NCI-H1436 (cell line): ENCODE measurements at regions not wholly inside any gene's neighbourhood (a gene's known extent, or its start where the extent isn't known, plus 50 kb on each side); places are given as distances from the start of the nearest gene placed in this dataset.
"Not testable (repeated sequence)": the region's sequence is repeated elsewhere in the genome, so short reads cannot be mapped to it uniquely, and the experiment has no call there.

Source experiments
- DNase-seq: peaks from one replicate; lab custom pipeline; 2025; lab: John Stamatoyannopoulos, UW

DNA sequence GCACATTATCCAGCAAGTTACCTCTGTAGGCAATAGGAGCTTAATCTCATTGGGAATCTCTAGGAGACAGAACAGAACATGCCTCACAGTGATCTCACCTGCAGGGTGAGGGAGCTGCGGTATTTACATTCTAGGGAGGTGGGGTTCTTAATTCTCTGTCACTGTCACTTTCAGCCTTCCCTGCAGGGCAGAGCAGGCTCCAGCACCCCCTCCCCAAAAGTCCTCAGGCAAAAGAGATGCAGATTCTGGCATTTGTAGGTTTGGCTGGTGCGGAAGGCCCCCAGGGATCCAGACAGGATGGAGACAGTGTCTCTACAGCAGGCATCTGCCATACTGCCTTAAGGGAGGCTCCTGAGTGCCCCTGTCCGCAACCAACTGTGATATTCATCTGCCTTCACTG lies 166.4 kb upstream of the ATP6AP2 start:
- no peak for DNase-seq

GRCh38 chrX:40411340-40412111 lies 169.2 kb upstream of the ATP6AP2 start:
- no peak for DNase-seq

- no peak for DNase-seq
These were observed 169.9 kb upstream of the ATP6AP2 start for GRCh38 chrX:40410859-40411258.

GRCh38 chrX:40406330-40406859 lies 174.4 kb upstream of the ATP6AP2 start:
- no peak for DNase-seq

DNA sequence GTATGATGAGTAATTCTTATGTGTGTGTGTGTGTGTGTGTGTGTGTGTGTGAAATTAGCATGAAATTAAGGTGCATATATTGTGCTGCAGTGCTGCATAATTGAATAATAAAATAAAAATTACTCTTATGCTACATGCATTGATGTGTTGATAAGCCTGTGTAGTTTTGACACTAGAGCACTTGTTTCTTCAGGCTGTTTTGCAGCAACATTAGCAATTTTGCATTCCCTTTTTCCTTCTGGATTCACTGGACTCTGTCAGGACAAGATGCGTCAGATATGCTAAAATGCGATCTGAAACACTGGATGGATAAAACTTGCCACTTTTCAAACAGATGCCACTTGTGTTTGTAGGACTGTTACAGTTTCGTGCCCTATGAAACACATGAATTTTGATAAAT lies 175.4 kb upstream of the ATP6AP2 start:
- DNase-seq, result no peak

DNA sequence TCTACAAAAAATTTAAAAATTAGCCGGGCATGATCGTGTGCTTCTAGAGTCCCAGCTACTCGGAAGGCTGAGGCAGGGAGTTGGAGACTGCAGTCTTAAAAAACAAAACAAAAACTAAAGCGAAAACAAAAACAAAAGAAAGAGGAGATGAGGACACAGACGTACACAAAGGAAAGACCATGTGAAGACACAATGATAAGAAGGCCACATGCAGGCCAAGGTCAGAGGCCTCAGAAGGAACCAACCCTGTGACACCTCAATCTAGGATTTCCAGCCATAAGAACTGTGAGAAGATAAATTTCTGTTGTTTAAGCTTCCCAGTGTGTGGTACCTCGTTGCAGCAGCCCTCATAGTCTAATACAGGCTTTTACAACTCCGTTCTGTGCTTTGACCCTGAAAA lies 177.0 kb upstream of the ATP6AP2 start:
- no peak for DNase-seq

DNA sequence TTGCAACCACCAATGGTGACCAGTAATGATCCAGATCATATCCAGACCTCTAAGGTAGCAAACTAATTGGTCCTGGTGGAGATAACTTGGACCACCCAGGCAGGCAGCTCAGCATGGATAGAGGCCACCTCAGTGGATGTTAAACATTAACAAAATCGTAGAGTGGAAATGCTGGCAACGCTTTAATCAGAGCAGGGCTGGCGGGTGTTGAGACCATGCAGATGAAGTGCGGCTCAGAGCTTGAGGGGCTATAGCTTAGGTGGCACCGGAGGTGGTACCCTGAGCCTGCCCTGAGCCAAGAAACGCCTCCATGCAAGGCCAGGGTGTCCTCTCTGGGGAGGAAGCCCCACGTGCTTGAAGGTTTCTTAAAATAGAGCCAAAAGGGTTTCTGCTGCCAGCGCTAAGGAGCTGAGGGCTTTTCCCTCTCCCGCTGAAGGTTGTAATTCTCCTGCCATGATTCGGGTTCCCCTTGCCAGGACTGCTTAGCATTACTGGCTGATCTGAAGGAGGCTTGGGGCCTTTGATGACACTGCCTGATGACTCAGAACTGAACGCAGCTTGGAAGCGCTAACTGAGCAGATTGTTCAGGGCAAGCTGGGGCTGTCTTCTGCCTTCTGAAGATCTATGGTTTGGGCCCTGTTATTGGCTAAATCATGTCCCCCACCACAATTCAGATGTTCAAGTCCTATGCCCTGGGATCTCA lies 177.8 kb upstream of the ATP6AP2 start:
- DNase-seq, result no peak

DNA sequence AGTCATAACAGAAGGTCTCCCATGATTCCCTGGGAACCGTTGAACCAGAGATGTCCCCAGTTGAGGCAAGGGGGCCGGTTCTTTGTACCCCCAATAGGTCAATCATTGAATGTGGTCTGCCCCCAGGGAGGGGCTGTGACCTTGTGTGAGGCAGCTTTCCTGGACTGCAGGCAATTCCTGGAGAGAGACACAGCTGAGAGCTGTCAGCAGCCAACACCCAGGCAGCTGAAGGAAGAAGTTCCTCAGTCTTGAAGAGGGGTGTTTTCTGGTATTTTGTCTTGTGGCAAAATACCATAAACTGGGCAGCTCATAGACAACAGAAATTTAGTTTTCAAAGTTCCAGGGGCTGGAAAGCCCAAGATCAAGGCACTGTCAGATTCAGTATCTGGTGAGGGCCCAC lies 185.7 kb upstream of the ATP6AP2 start:
- DNase-seq, result no peak

DNA sequence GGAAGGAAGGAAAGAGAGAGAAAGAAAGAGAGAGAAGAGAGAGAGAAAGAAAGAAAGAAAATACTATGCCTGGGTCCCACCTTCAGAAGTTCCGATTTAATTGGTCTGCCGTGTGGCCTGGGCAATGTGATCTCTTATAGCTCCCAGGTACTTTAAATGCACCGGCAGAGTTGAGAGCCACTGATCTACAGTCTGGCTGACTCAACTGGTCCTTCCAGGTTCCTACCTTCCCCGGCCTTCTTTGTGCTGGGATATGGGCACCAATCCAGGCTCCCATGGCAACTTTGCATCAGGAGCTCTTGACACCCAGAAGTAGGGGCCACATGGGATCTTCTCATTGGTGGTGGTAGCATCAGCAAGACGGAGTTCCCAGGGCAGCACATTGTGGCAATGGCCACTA lies 186.5 kb upstream of the ATP6AP2 start:
- DNase-seq, result no peak

DNA sequence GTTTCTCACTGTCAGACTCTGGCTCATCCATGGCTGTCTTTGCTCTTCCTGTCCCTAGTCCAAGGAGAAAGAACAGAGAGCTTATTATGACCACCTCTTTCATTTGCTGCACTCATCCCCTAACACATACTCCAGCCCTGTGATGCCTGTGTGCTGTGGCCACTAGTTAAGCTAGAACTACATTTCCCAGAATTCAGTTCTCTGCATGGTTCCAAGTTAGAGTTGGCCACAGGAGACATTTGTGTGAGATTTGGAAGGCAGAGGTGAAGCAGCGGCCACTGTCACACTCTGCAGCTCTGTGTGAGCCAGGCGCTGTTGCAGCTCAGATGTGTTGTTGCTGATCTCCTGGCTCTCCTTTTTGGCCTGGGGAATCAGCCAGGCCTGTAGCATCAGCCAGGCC lies 188.2 kb upstream of the ATP6AP2 start:
- no peak for DNase-seq

DNA sequence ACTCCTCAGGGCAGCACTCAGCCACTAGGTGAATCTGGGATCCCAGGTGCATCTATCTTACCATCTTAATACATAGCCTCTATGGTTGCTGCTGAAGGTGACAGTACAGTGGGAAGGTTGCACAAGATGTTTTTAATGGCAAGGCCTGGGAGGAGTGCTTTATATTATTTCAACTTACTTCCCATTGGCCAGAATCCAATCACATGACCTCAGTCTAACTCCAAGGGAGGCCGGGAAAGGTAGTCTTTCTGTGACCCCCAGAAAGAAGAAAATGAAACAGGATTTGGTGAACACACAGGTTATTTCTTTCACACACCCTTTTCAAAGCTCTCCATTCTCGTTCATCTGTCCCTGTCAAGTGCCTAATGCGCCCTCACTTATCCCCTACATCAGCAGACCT lies 189.1 kb upstream of the ATP6AP2 start:
- DNase-seq, result no peak

- no peak for DNase-seq
These were observed 191.2 kb upstream of the ATP6AP2 start for GRCh38 chrX:40389555-40389954.

DNA sequence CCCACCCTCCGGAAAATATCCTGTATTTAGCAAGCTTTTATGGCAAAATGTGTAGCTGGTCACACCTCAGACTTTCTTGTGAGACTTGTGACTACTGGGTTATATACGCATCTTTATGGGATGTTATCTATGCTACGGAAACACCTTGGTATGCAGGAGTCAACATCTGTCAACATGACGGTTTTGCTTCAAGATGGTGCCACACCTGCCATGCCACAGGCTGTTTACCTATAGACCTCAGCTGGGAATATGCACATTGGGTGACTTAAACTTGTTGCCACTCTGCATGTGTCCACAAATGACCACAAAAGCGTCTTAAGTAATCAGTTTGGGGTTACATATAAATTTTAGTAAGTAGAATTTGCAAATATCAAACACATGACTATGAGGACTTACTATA lies 192.3 kb upstream of the ATP6AP2 start:
- no peak for DNase-seq

DNA sequence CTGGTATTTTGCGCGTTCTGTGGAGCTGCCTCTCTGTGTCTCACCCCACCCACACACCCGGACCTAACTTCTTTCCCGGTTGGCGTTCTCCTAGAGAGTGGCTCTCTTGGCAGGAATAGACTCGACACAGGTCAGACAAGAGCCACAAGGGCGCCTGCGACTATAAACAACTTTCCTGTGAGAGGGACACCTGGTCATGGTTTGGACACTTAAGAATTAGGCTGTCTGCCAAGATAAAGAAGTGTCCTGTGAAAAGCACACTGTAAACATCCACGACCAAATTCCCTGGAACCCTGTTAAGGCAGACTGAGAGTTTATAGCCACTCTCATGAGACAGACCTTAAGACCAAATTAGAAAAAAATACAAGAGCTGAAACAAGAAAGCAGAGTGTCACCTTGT lies 192.9 kb upstream of the ATP6AP2 start:
- not testable (repeated sequence) for DNase-seq

GRCh38 chrX:40387311-40387710 lies 193.5 kb upstream of the ATP6AP2 start:
- not testable (repeated sequence) for DNase-seq

- no peak for DNase-seq
These were observed 195.1 kb upstream of the ATP6AP2 start for GRCh38 chrX:40385682-40386081.

- DNase-seq, result no peak
These were observed 195.5 kb upstream of the ATP6AP2 start for GRCh38 chrX:40385256-40385655.

DNA sequence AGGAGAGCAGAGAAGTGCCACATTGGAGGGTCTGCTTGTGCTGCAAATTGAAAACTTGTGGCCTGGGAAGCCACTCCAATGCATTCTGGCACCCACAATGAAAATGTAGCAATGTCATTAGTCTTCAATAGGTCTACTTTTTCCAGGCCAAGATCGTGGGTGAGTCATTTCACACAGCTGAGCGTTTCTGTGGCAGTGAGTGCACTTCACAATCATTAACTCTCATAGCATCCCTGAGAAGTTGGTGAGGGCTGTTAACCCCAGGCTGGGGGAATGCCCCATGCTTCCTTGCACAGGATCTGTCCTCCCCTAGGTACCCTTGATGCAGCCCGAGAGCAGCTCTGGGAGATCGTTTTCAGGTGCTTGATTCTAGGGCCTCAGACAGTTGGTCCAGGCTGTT lies 196.8 kb upstream of the ATP6AP2 start:
- no peak for DNase-seq

GRCh38 chrX:40383360-40383759 lies 197.4 kb upstream of the ATP6AP2 start:
- DNase-seq, result no peak

DNA sequence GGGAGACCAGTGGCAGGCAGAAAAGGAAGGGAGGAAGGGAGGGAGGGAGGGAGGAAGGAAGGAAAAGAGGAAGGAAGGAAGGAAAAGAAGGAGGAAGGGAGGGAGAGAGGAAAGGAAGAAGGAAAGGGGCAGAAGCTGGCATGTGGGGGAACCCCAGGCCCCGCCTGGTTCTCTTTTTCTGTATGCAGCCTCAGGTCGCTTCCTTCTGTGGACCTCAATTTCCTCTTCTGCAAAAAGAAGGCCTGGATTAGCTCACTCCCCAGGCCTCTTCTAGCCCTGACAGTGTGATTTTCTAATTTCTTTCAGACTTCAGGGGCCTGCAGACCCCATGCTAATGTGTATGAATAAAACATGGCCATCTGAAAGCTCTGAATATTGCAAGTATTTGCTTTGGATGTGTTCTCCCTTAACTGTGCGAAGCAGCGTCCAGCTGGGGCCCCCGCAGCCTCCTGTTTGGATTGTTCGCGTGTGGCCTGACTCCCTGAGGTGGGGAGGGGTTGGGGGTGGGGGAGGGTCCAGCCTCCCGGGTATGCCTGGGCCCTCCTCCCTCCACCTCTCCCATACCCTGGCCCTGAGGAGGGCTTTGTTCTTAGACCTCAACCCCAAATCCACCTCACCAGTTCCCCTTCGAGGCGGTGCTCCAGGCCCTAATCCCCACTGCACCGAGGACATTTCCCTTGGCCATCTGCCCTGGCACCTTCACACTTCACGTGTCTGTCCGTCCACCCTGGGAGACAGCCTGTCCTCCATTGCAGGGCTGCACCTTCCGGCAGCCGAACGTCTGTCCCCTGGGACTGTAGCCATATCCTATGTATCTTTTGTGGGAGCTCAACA lies 199.9 kb upstream of the ATP6AP2 start:
- no peak for DNase-seq

- no peak for DNase-seq
These were observed 203.1 kb upstream of the ATP6AP2 start for GRCh38 chrX:40377684-40378083.

DNA sequence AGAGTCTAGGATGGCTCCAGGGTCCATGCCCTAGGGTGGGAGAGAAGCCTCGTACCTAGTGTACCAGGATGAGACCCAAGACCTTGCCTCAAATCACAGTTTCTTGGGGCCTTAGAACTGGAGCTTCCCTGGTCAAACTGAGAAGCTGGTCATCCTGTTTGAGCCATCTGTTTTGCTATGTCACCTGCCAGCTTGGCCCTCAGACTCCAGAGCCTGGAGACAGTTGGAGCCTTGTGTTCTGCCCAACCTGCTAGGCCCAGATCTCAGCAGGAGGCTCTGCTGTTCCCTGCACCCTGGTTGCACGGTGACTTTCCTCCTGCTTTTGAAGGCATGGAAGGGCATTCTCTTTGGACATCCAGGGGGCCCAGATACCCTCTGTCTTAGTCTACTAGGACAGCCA lies 206.3 kb upstream of the ATP6AP2 start:
- DNase-seq, result no peak

- no peak for DNase-seq
These were observed 207.1 kb upstream of the ATP6AP2 start for GRCh38 chrX:40373641-40374040.
